A549 (cell line): ENCODE measurements at regions not wholly inside any gene's neighbourhood (a gene's known extent, or its start where the extent isn't known, plus 50 kb on each side); places are given as distances from the start of the nearest gene placed in this dataset.

Experiments used
- ATAC-seq, 2 experiments: fragments of 200-7000 bp in 1 of 2; fragments of >200 bp in 1 of 2; cut with Nextera tagmentation in 1 of 2; cut with Tn5 transposase in 1 of 2; 3 replicates each; pipeline versions ENCODE4 v1.8.0 to v1.9.1; 2018 to 2020; ENCODE audit warnings: mild to moderate bottlenecking in 1 of 2, moderate library complexity in 1 of 2
- CTCF ChIA-PET: fragments of 300-600 bp; sonication (Branson Sonifier 250); formaldehyde crosslinking; extraction: SDS; loops from one replicate; lab custom pipeline; 2021; ENCODE audit warnings: antibody characterized with exemption, inconsistent platforms; lab: Yijun Ruan, JAX
- POLR2A ChIA-PET: fragments of 350-600 bp; formaldehyde crosslinking; extraction: SDS; loops from one replicate; lab custom pipeline; 2021; ENCODE audit warnings: antibody characterized with exemption, inconsistent platforms; lab: Yijun Ruan, JAX
- DNase-seq, 2 experiments: peaks; one replicate each; pipeline versions ENCODE4 v3.0.0 to v3.0.0-alpha.2; 2011 to 2016; ENCODE audit warnings: low read depth in 1 of 2, low spot score in 1 of 2
- FAIRE-seq: peaks from 2 replicates; lab custom pipeline; 2011; peaks lifted over from hg19 to GRCh38; lab: Jason Lieb, UNC
- H3K27ac ChIP-seq, 2 experiments: fragments of >200 bp; sonication (Bioruptor Twin); formaldehyde crosslinking; 3 replicates each; pipeline ENCODE4 v1.5.1; 2016 to 2017
- H3K4me1 ChIP-seq: fragments of >200 bp; sonication (Bioruptor Twin); formaldehyde crosslinking; 3 replicates; pipeline ENCODE4 v1.6.1; 2016
- H3K4me2 ChIP-seq: fragments of >200 bp; sonication (Bioruptor Twin); formaldehyde crosslinking; 3 replicates; pipeline ENCODE4 v1.6.1; 2016
- H3K4me3 ChIP-seq: fragments of >200 bp; sonication (Bioruptor Twin); formaldehyde crosslinking; 3 replicates; pipeline ENCODE4 v1.5.1; 2016
- H3K9me3 ChIP-seq: fragments of >200 bp; sonication (Bioruptor Twin); formaldehyde crosslinking; 3 replicates; pipeline ENCODE4 v1.6.1; 2016
- BHLHE40 ChIP-seq: IDR thresholded peaks from 2 replicates; pipeline ENCODE4 v1.6.1; 2012; ENCODE audit warnings: low read depth, low read length, inconsistent platforms
- CEBPB ChIP-seq, 2 experiments: fragments of >200 bp in 1 of 2; sonication (Bioruptor Twin) in 1 of 2; formaldehyde crosslinking in 1 of 2; IDR thresholded peaks; 2 replicates each; pipeline ENCODE4 v1.6.1; 2012 to 2016
- CHD4 ChIP-seq: fragments of 200-600 bp; sonication (generic); IDR thresholded peaks from 2 replicates; pipeline ENCODE4 v1.6.1; 2016; ENCODE audit warnings: antibody characterized with exemption, mild to moderate bottlenecking, borderline replicate concordance
- CTCF ChIP-seq: fragments of >200 bp; sonication (Bioruptor Twin); formaldehyde crosslinking; IDR thresholded peaks from 3 replicates; pipeline ENCODE4 v1.5.1; 2016
- EHF ChIP-seq: fragments of 250-450 bp; sonication (Bioruptor Pico); IDR thresholded peaks from 2 replicates; pipeline ENCODE4 v1.5.0; 2020; ENCODE audit warnings: mild to moderate bottlenecking
- EHMT2 ChIP-seq: fragments of 200-600 bp; sonication (generic); IDR thresholded peaks from 2 replicates; pipeline ENCODE4 v1.6.1; 2016; ENCODE audit warnings: antibody characterized with exemption, low read depth, mild to moderate bottlenecking, moderate library complexity
- ESRRA ChIP-seq: fragments of 150-350 bp; IDR thresholded peaks from 2 replicates; pipeline ENCODE4 v1.6.1; 2014; ENCODE audit warnings: mild to moderate bottlenecking, low read length, borderline replicate concordance
- FOSB ChIP-seq: fragments of 250-450 bp; sonication (Bioruptor Pico); IDR thresholded peaks from 2 replicates; pipeline ENCODE4 v1.5.0; 2020; ENCODE audit warnings: mild to moderate bottlenecking, moderate library complexity
- GATA3 ChIP-seq: IDR thresholded peaks from 2 replicates; pipeline ENCODE4 v1.6.1; 2012; ENCODE audit warnings: borderline replicate concordance
- HDAC2 ChIP-seq: fragments of 200-600 bp; sonication (generic); IDR thresholded peaks from 2 replicates; pipeline ENCODE4 v1.6.1; 2016
- HMGXB4 ChIP-seq: fragments of 250-450 bp; sonication (Bioruptor Pico); IDR thresholded peaks from 2 replicates; pipeline ENCODE4 v1.5.0; 2021; ENCODE audit warnings: mild to moderate bottlenecking, moderate library complexity, borderline replicate concordance
- HOXA7 ChIP-seq: fragments of 250-450 bp; sonication (Bioruptor Pico); IDR thresholded peaks from 2 replicates; pipeline ENCODE4 v1.5.0; 2020; ENCODE audit warnings: mild to moderate bottlenecking, moderate library complexity
- HOXB5 ChIP-seq: fragments of 250-450 bp; sonication (Bioruptor Pico); IDR thresholded peaks from 2 replicates; pipeline ENCODE4 v1.5.0; 2020; ENCODE audit warnings: mild to moderate bottlenecking, moderate library complexity
- JUN ChIP-seq, 2 experiments: fragments of >200 bp; sonication (Bioruptor Twin); formaldehyde crosslinking; IDR thresholded peaks; 2 replicates in 1 of 2; 3 replicates in 1 of 2; pipeline ENCODE4 v1.6.1; 2016 to 2017
- MAX ChIP-seq: IDR thresholded peaks from 2 replicates; pipeline ENCODE4 v1.6.1; 2012
- MAZ ChIP-seq: fragments of 150-350 bp; IDR thresholded peaks from 2 replicates; pipeline ENCODE4 v1.6.1; 2014; ENCODE audit warnings: antibody characterized with exemption, low read depth, low read length, borderline replicate concordance
- POLR2AphosphoS2 ChIP-seq: conservative IDR thresholded peaks from 2 replicates; pipeline ENCODE4 v1.6.1; 2012; ENCODE audit warnings: low read length, improper control_type of control experiment, inconsistent platforms
- RARB ChIP-seq: fragments of 250-450 bp; sonication (Bioruptor Pico); IDR thresholded peaks from 2 replicates; pipeline ENCODE4 v1.8.0; 2021; ENCODE audit warnings: mild to moderate bottlenecking, moderate library complexity
- RCOR1 ChIP-seq: fragments of 150-350 bp; IDR thresholded peaks from 2 replicates; pipeline ENCODE4 v1.6.1; 2014; ENCODE audit warnings: antibody characterized with exemption, low read length, low read depth
- RFX5 ChIP-seq: fragments of 450-650 bp; IDR thresholded peaks from 2 replicates; pipeline ENCODE4 v1.7.1; 2014; ENCODE audit warnings: antibody characterized with exemption, mild to moderate bottlenecking, moderate library complexity
- SMC3 ChIP-seq: fragments of >200 bp; sonication (Bioruptor Twin); formaldehyde crosslinking; IDR thresholded peaks from 3 replicates; pipeline ENCODE4 v1.6.1; 2018; ENCODE audit warnings: inconsistent platforms
- TFCP2L1 ChIP-seq: fragments of 250-450 bp; sonication (Bioruptor Pico); IDR thresholded peaks from 2 replicates; pipeline ENCODE4 v1.5.0; 2021; ENCODE audit warnings: mild to moderate bottlenecking
- ZC3H11A ChIP-seq: fragments of 450-650 bp; IDR thresholded peaks from 2 replicates; pipeline ENCODE4 v1.6.1; 2014; ENCODE audit warnings: antibody characterized with exemption, mild to moderate bottlenecking
- ZFP36 ChIP-seq: fragments of 450-650 bp; IDR thresholded peaks from 2 replicates; pipeline ENCODE4 v1.6.1; 2014; ENCODE audit warnings: borderline replicate concordance; ENCODE audit not compliant: partially characterized antibody
- ZNF302 ChIP-seq: fragments of 250-450 bp; sonication (Bioruptor Pico); IDR thresholded peaks from 2 replicates; pipeline ENCODE4 v1.9.0; 2021; ENCODE audit warnings: inconsistent platforms, mild to moderate bottlenecking, moderate library complexity
- ZSCAN20 ChIP-seq: fragments of 250-450 bp; sonication (Bioruptor Pico); IDR thresholded peaks from 2 replicates; pipeline ENCODE4 v1.8.0; 2022; ENCODE audit warnings: mild to moderate bottlenecking, moderate library complexity
- WGBS: methylation state at CpG from one replicate; pipeline ENCODE4 v1.1.6; 2017; ENCODE audit errors: missing lambda C conversion rate; 5-methylcytosine and 5-hydroxymethylcytosine counted together

- 57% methylated on average over 4 of the region's 4 CpGs for WGBS
- Histone ChIP-seq H3K9me3 (no peaks in the 10 kb centered on the region; the same call in 2 of the 3 replicates), H3K4me3 (no peak overlapping the region), H3K4me2 (no peak overlapping the region), H3K27ac (no peak overlapping the region), H3K4me1 (no peaks in the 10 kb centered on the region)
- DNase-seq (no peak), ATAC-seq (no peak), FAIRE-seq (no peak)
- ChIA-PET POLR2A (no interaction called here), CTCF (no interaction called here)
- no peak for TF ChIP-seq CTCF
- TF ChIP-seq BHLHE40, result no peak
- no peak for TF ChIP-seq HOXA7
- no peak for TF ChIP-seq SMC3
- TF ChIP-seq RFX5, result no peak
- no peak for TF ChIP-seq ZC3H11A
- TF ChIP-seq EHMT2, result no peak
- TF ChIP-seq EHF (CRISPR knock-in tag), result no peak
- TF ChIP-seq HOXB5 (CRISPR knock-in tag), result no peak
- TF ChIP-seq JUN (IDR thresholded peaks at IDR 0.05), result no peak
- no peak for TF ChIP-seq ZFP36
- TF ChIP-seq MAZ, result no peak
- no peak for TF ChIP-seq HMGXB4 (CRISPR knock-in tag)
- TF ChIP-seq RARB (CRISPR knock-in tag), result no peak
- TF ChIP-seq CEBPB (IDR thresholded peaks at IDR 0.05), result no peak
- TF ChIP-seq ESRRA, result no peak
These were observed 249.8 kb upstream of the FSHR start for GRCh38 chr2:49404108-49404507.

GRCh38 chr2:49403637-49404036 is 249.3 kb upstream of the FSHR start:
- no peak for ATAC-seq
- no peaks in the 10 kb centered on the region for H3K4me1 ChIP-seq
- DNase-seq, result no peak
- POLR2A ChIA-PET, result no interaction called here
- CTCF ChIA-PET, result no interaction called here
- FAIRE-seq, result no peak
- no peak overlapping the region for H3K4me2 ChIP-seq
- WGBS, result 1% methylated on average over 2 of the region's 2 CpGs
- H3K4me3 ChIP-seq, result no peak overlapping the region
- H3K27ac ChIP-seq, result no peak overlapping the region
- H3K9me3 ChIP-seq, result no peaks in the 10 kb centered on the region; the same call in 2 of the 3 replicates
- TF ChIP-seq HDAC2, result no peak
- TF ChIP-seq CHD4, result no peak
- TF ChIP-seq FOSB (CRISPR knock-in tag), result no peak
- TF ChIP-seq ZSCAN20 (CRISPR knock-in tag), result no peak
- TF ChIP-seq EHF (CRISPR knock-in tag), result no peak
- no peak for TF ChIP-seq POLR2AphosphoS2
- TF ChIP-seq RCOR1, result no peak
- no peak for TF ChIP-seq ZNF302
- TF ChIP-seq GATA3, result no peak
- no peak for TF ChIP-seq MAX
- no peak for TF ChIP-seq HOXB5 (CRISPR knock-in tag)
- no peak for TF ChIP-seq HOXA7
- TF ChIP-seq TFCP2L1 (CRISPR knock-in tag), result no peak
